ENCODE measurements at regions not wholly inside any gene's neighbourhood (a gene's known extent, or its start where the extent isn't known, plus 50 kb on each side); places are given as distances from the start of the nearest gene placed in this dataset.

GRCh38 chr10:80709866-80710265 is 172.2 kb downstream of the SH2D4B start:
- POLR2A ChIA-PET: no interaction called here
- in situ Hi-C loops (cut with HindIII; ENCODE audit: low pct_unique_long_range_greater_than_20kb, low sequenced_read_pairs) (no loop called here), intact Hi-C loops (cut with micrococcal nuclease; ENCODE audit: unreplicated experiment) (loop anchor here (10.0 kb wide), 1 partner anchor 1125 kb away; no protein-coding TSS in a partner anchor)

GRCh38 chr10:80713398-80713928 is 175.8 kb downstream of the SH2D4B start:
- intact Hi-C loops (cut with micrococcal nuclease; ENCODE audit: unreplicated experiment) (no loop called here), in situ Hi-C loops (cut with HindIII; ENCODE audit: low pct_unique_long_range_greater_than_20kb, low sequenced_read_pairs) (no loop called here)
- H3K27me3 ChIP-seq (ENCODE audit: control insufficient read depth, insufficient read depth, low read length): 0 out of 2 replicates have a peak, but pooled peaks cover 3% of the 10 kb centered on the region
- no peak for TF ChIP-seq TCF7L2 (IDR thresholded peaks at IDR 0.05; ENCODE audit: low read depth, low read length)
- TF ChIP-seq CTCF (IDR thresholded peaks at IDR 0.05): no peak
- TF ChIP-seq SIN3A (IDR thresholded peaks at IDR 0.05; ENCODE audit: borderline replicate concordance, insufficient read depth, low read depth, low read length): no peak
- TF ChIP-seq POLR2AphosphoS5 (IDR thresholded peaks at IDR 0.05; ENCODE audit: low read depth, low read length): no peak
- TF ChIP-seq REST (IDR thresholded peaks at IDR 0.05; ENCODE audit: insufficient read depth in 1 of 2, low read depth in 2 of 2, low read length in 1 of 2): no peak
- no peaks in the 10 kb centered on the region for H3K4me1 ChIP-seq (ENCODE audit: control insufficient read depth, insufficient read depth, low read length)
- no TSS peak for BruUV-seq (replicated peaks)
- no peak overlapping the region for H3K27ac ChIP-seq (ENCODE audit: low read length)
- POLR2A ChIA-PET: no interaction called here
- CTCF ChIA-PET: interaction anchor here (0.7 kb wide), 1 partner anchor 208 kb away, joined by 3 read pairs; no protein-coding TSS in a partner anchor
- ATAC-seq (no peak), DNase-seq (ENCODE audit: low read depth, low spot score) (no peak)
- no peaks in the 10 kb centered on the region for H3K9me3 ChIP-seq (ENCODE audit: control insufficient read depth, insufficient read depth, low read depth, low read length)
- no peak overlapping the region for H3K4me3 ChIP-seq (ENCODE audit: low read depth in 2 of 2, low read length in 2 of 2)
- no peaks in the 10 kb centered on the region for H3K36me3 ChIP-seq (ENCODE audit: control insufficient read depth, insufficient read depth, low read length)

More at GRCh38 chr10:80709866-80710265, 172.2 kb downstream of the SH2D4B start:
- Histone ChIP-seq H3K4me3 (ENCODE audit: low read depth in 2 of 2, low read length in 2 of 2) (no peak overlapping the region), H3K36me3 (ENCODE audit: control insufficient read depth, insufficient read depth, low read length) (no peaks in the 10 kb centered on the region), H3K9me3 (ENCODE audit: control insufficient read depth, insufficient read depth, low read depth, low read length) (no peaks in the 10 kb centered on the region), H3K27ac (ENCODE audit: low read length) (no peak overlapping the region), H3K4me1 (ENCODE audit: control insufficient read depth, insufficient read depth, low read length) (no peaks in the 10 kb centered on the region), H3K27me3 (ENCODE audit: control insufficient read depth, insufficient read depth, low read length) (0 out of 2 replicates have a peak, but pooled peaks cover 3% of the 10 kb centered on the region)
- ATAC-seq (no peak), DNase-seq (ENCODE audit: low read depth, low spot score) (no peak)
- TF ChIP-seq POLR2AphosphoS5 (IDR thresholded peaks at IDR 0.05; ENCODE audit: low read depth, low read length): no peak
- BruUV-seq (replicated peaks): no TSS peak
- CTCF ChIA-PET: no interaction called here

GRCh38 chr10:80714566-80714965 is 176.9 kb downstream of the SH2D4B start:
- no peak for TF ChIP-seq TCF7L2 (IDR thresholded peaks at IDR 0.05; ENCODE audit: low read depth, low read length)
- TF ChIP-seq REST (IDR thresholded peaks at IDR 0.05; ENCODE audit: insufficient read depth in 1 of 2, low read depth in 2 of 2, low read length in 1 of 2): no peak
- no peak for TF ChIP-seq SIN3A (IDR thresholded peaks at IDR 0.05; ENCODE audit: borderline replicate concordance, insufficient read depth, low read depth, low read length)
- no peak for TF ChIP-seq POLR2AphosphoS5 (IDR thresholded peaks at IDR 0.05; ENCODE audit: low read depth, low read length)
- no peak for TF ChIP-seq CTCF (IDR thresholded peaks at IDR 0.05)
- in situ Hi-C loops (cut with HindIII; ENCODE audit: low pct_unique_long_range_greater_than_20kb, low sequenced_read_pairs) (no loop called here), intact Hi-C loops (cut with micrococcal nuclease; ENCODE audit: unreplicated experiment) (no loop called here)
- CTCF ChIA-PET: no interaction called here
- Histone ChIP-seq H3K9me3 (ENCODE audit: control insufficient read depth, insufficient read depth, low read depth, low read length) (no peaks in the 10 kb centered on the region), H3K27ac (ENCODE audit: low read length) (no peak overlapping the region), H3K4me3 (ENCODE audit: low read depth in 2 of 2, low read length in 2 of 2) (no peak overlapping the region), H3K27me3 (ENCODE audit: control insufficient read depth, insufficient read depth, low read length) (0 out of 2 replicates have a peak, but pooled peaks cover 3% of the 10 kb centered on the region), H3K4me1 (ENCODE audit: control insufficient read depth, insufficient read depth, low read length) (no peaks in the 10 kb centered on the region), H3K36me3 (ENCODE audit: control insufficient read depth, insufficient read depth, low read length) (no peaks in the 10 kb centered on the region)
- no TSS peak for BruUV-seq (replicated peaks)
- DNase-seq (ENCODE audit: low read depth, low spot score) (no peak), ATAC-seq (no peak)
- POLR2A ChIA-PET: no interaction called here

Data from Panc1 (cell line).